ENCODE measurements at regions not wholly inside any gene's neighbourhood (a gene's known extent, or its start where the extent isn't known, plus 50 kb on each side); places are given as distances from the start of the nearest gene placed in this dataset.
A peak's percentile ranks its signal among the peaks of the same experiment; 100 is the strongest.
"Not testable (repeated sequence)": the region's sequence is repeated elsewhere in the genome, so short reads cannot be mapped to it uniquely, and the experiment has no call there.

DNA sequence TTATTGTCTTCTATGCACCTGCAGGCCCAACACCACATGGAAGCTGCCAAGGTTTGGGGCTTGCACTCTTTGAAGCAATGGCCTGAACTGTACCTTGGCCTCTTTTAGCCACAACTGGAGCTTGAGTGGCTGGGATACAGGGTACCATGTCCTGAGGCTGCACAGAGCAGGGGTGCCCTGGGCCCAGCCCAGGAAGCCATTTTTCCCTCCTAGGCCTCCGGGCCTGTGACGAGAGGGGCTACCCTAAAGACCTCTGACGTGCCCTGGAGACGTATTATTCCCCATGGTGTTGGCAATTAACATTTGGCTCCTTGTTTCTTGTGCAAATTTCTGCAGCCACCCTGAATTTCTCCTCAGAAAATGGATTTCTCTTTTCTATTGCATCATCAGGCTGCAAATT lies 519.9 kb upstream of the MAGEB18 start:
- no peak for DNase-seq (ENCODE audit: low read depth in 4 of 4, low spot score in 3 of 4)

DNA sequence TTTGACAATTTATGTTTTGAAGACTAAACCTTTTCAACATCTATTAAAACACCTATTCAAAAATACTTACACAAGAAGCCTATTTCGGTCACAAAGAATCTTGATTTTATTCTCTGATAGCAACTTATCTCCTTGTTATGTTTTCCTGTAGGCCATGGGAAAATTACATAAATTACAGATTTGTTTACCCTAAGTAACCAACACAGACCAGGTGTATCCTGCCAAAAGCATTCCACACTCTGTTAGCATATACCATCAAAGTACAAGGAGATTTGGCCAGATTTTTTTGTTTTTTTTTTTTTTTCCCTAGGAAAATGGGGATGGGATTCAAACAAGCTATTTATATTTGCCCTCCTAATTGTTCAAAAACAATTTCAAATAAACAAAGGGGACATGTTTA lies 497.9 kb upstream of the MAGEB18 start:
- no peak for DNase-seq (ENCODE audit: low read depth in 4 of 4, low spot score in 3 of 4)

- DNase-seq (ENCODE audit: low read depth in 4 of 4, low spot score in 3 of 4), result no peak
Observed at GRCh38 chrX:25646156-25646555, 492.0 kb upstream of the MAGEB18 start.

DNA sequence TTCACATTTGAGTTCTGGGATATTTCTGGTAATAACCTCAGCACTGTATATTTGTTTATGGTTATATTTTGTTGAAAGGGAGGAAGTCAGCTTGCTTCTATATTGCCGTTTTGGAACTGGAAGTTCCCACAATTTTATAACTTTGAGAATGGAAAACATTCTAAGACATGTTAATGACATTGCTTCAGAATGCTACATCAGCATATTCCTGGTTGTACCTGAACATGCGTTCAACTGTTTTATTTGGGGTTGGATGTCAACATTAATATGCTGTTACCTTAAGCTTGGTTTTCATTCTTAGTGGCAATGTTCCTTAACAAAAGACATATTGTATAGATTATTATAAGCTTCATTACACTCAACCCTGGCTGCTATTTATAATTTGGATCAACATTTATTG lies 489.4 kb upstream of the MAGEB18 start:
- DNase-seq (ENCODE audit: low read depth in 4 of 4, low spot score in 3 of 4), result no peak

GRCh38 chrX:25650216-25650820 lies 487.8 kb upstream of the MAGEB18 start:
- DNase-seq (ENCODE audit: low read depth in 4 of 4, low spot score in 3 of 4), result no peak

DNA sequence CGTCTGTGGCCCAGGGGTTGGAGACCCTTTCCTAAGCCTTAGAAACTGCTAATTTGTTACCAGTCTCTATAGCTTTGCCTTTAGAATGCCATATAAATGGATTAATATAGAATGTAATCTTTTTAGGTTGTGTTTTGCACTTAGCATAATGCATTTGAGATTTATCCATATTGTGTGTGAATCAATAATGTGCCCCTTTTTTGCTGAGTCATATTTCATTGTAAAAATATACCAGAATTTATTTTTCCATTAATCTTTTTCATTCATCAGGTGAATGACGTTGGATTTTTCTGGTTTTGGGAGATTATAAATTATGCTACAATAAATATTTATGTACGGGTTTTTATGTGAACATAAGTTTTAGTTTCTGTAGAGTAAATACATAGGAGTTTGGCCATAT lies 478.8 kb upstream of the MAGEB18 start:
- DNase-seq (ENCODE audit: low read depth in 4 of 4, low spot score in 3 of 4), result no peak

- DNase-seq (ENCODE audit: low read depth in 4 of 4, low spot score in 3 of 4), result no peak
Observed at GRCh38 chrX:25663701-25664100, 474.4 kb upstream of the MAGEB18 start.

GRCh38 chrX:25665431-25665830 lies 472.7 kb upstream of the MAGEB18 start:
- DNase-seq (ENCODE audit: low read depth in 4 of 4, low spot score in 3 of 4), result no peak

GRCh38 chrX:25667681-25668080 lies 470.5 kb upstream of the MAGEB18 start:
- no peak for DNase-seq (ENCODE audit: low read depth in 4 of 4, low spot score in 3 of 4)

- DNase-seq (ENCODE audit: low read depth in 4 of 4, low spot score in 3 of 4), result no peak
Observed at GRCh38 chrX:25674776-25675175, 463.4 kb upstream of the MAGEB18 start.

DNA sequence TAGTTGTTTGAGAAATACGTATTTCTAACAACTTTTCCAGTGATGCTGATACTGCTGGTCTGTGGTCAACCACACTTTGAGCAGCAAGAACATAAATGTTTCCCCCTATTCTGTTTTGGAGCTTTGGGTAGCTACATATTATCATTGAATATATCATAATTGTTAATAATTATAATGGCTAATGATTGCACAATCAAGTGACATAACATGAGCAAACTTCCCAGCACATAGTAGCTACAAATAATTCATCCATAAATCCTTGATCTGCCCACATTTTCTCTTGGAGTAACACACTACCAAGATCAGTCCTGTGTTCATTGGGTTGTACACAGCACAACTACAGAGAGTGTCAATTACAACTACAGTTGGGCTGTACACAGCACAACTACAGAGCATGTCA lies 436.3 kb upstream of the MAGEB18 start:
- no peak for DNase-seq (ENCODE audit: low read depth in 4 of 4, low spot score in 3 of 4)

DNA sequence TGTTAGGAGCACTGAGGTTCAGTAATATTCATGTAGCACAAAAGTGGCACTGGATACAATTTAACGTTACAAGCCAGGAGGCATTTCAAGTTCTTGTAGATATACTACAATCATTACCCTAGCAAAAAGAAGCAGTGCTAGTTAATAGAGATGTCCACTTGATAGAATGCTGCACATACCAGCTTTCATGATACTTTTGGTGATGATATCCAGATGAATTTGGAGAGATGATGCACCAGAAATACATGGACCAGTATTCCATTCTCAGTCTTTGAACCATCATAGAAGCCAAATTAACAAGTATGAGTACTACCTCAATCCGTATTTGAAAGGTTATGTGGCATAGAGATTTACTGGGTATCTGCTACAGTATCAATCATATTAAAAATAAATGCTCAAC lies 421.0 kb upstream of the MAGEB18 start:
- DNase-seq (ENCODE audit: low read depth in 4 of 4, low spot score in 3 of 4), result no peak

DNA sequence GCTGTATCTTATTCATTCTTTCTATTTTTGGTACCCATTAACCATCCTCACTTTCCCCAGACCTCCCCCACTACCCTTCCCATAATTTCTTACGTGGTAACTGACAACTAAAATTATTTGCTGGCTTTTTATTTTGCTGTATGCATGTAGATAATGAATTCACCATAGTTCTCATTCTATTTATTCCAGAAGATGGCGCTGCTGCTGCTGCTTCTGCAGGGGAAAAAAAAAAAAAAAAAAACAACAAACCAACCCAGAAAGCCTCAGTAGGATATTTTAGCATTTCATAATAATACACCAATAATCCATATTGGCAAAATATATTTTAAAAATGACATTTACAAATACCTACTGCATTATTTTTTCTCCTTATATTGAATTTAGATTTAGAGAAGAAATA lies 416.6 kb upstream of the MAGEB18 start:
- peak in 1 of 4 donors; percentile 1 for DNase-seq (ENCODE audit: low read depth in 4 of 4, low spot score in 3 of 4)

- DNase-seq (ENCODE audit: low read depth in 4 of 4, low spot score in 3 of 4), result no peak
Observed at GRCh38 chrX:25726539-25726938, 411.6 kb upstream of the MAGEB18 start.

DNA sequence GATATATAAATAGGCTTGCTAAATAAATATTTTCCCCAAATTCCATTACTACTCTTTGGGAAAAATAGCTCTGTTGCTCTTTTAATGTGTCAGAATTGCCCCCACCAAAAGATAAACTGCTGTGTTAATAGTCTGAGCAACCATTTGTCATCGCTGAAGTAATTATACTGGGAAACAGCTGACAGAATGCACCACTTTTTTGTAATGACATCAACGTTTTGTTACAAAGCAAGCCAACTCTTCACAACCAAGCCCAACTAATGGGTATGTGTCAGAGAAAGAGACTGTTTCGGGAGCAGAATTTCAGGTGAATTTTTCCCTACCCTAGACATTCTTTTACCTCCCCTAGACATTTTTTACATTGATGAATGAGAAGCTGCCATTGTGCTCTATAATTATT lies 405.0 kb upstream of the MAGEB18 start:
- no peak for DNase-seq (ENCODE audit: low read depth in 4 of 4, low spot score in 3 of 4)

- no peak for DNase-seq (ENCODE audit: low read depth in 4 of 4, low spot score in 3 of 4)
Observed at GRCh38 chrX:25737540-25737939, 400.6 kb upstream of the MAGEB18 start.

DNA sequence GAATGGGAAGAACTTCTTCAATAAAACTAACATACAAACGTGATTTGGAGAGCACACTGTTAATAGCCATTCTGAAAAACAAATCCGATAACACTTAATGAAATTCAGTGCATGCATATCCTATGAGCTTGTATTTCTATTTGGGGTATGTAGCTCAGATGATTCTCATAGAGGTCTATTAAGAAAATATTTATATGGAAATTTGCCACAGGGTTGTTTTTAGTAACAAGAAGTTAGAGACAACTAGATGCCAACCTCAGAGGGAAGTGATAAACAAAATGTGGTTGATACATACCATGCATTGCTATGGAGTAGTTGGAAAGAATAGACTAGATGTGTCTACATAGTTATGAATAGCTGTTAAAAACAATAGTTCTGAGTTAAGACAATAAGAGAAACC lies 395.8 kb upstream of the MAGEB18 start:
- no peak for DNase-seq (ENCODE audit: low read depth in 4 of 4, low spot score in 3 of 4)

GRCh38 chrX:25754399-25754798 lies 383.7 kb upstream of the MAGEB18 start:
- no peak for DNase-seq (ENCODE audit: low read depth in 4 of 4, low spot score in 3 of 4)

GRCh38 chrX:25755194-25755593 lies 382.9 kb upstream of the MAGEB18 start:
- no peak for DNase-seq (ENCODE audit: low read depth in 4 of 4, low spot score in 3 of 4)

- no peak for DNase-seq (ENCODE audit: low read depth in 4 of 4, low spot score in 3 of 4)
Observed at GRCh38 chrX:25762656-25763055, 375.5 kb upstream of the MAGEB18 start.

GRCh38 chrX:25771853-25772252 lies 366.3 kb upstream of the MAGEB18 start:
- not testable (repeated sequence) for DNase-seq (ENCODE audit: low read depth in 4 of 4, low spot score in 3 of 4)

DNA sequence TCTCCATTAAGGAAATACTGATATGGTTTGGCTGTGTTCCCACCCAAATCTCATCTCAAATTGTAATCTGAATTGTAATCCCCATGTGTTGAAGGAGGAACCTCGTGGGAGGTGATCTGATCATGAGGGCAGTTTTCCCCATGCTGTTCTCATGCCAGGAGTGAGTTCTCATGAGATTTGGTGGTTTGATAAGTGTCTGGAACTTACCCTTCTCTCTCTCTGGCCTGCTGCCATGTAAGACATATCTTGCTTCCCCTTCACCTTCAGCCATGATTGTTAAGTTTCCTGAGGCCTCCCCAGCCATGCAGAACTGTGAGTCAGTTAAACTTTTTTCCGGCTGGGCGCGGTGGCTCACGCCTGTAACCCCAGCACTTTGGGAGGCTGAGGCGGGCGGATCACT lies 340.3 kb upstream of the MAGEB18 start:
- not testable (repeated sequence) for DNase-seq (ENCODE audit: low read depth in 4 of 4, low spot score in 3 of 4)

GRCh38 chrX:25805744-25806143 lies 332.4 kb upstream of the MAGEB18 start:
- DNase-seq (ENCODE audit: low read depth in 4 of 4, low spot score in 3 of 4), result no peak
